HG02884 (cell line): ENCODE measurements at regions not wholly inside any gene's neighbourhood (a gene's known extent, or its start where the extent isn't known, plus 50 kb on each side); places are given as distances from the start of the nearest gene placed in this dataset.
"Not testable (repeated sequence)": the region's sequence is repeated elsewhere in the genome, so short reads cannot be mapped to it uniquely, and the experiment has no call there.

Experiments
- ATAC-seq: cut with Tn5 transposase; IDR thresholded peaks from one replicate; pipeline ENCODE4 v1.9.1; 2021; ENCODE audit warnings: mild to moderate bottlenecking, moderate library complexity; ENCODE audit not compliant: unreplicated experiment

GRCh38 chr7:150098592-150098991, 224.6 kb upstream of the LRRC61 start:
- ATAC-seq = not testable (repeated sequence)

- ATAC-seq = not testable (repeated sequence)
These were observed 221.9 kb upstream of the LRRC61 start for GRCh38 chr7:150101282-150101681.

GRCh38 chr7:150107283-150107682, 215.9 kb upstream of the LRRC61 start:
- not testable (repeated sequence) for ATAC-seq

GRCh38 chr7:150110375-150110820, 212.8 kb upstream of the LRRC61 start:
- not testable (repeated sequence) for ATAC-seq

- ATAC-seq = not testable (repeated sequence)
These were observed 212.3 kb upstream of the LRRC61 start for GRCh38 chr7:150110882-150111281.

GRCh38 chr7:150111373-150112139, 211.6 kb upstream of the LRRC61 start:
- not testable (repeated sequence) for ATAC-seq

- ATAC-seq = not testable (repeated sequence)
These were observed 209.9 kb upstream of the LRRC61 start for GRCh38 chr7:150113301-150113700.

- ATAC-seq = not testable (repeated sequence)
These were observed 208.6 kb upstream of the LRRC61 start for GRCh38 chr7:150114591-150114990.

GRCh38 chr7:150119966-150120365, 203.2 kb upstream of the LRRC61 start:
- not testable (repeated sequence) for ATAC-seq

- not testable (repeated sequence) for ATAC-seq
These were observed 197.3 kb upstream of the LRRC61 start for GRCh38 chr7:150125831-150126230.

GRCh38 chr7:150134451-150134850, 188.7 kb upstream of the LRRC61 start:
- not testable (repeated sequence) for ATAC-seq

- ATAC-seq = not testable (repeated sequence)
These were observed 187.4 kb upstream of the LRRC61 start for GRCh38 chr7:150135620-150136190.

GRCh38 chr7:150139840-150140239, 183.3 kb upstream of the LRRC61 start:
- not testable (repeated sequence) for ATAC-seq

GRCh38 chr7:150141525-150142345, 181.4 kb upstream of the LRRC61 start:
- not testable (repeated sequence) for ATAC-seq

- ATAC-seq = not testable (repeated sequence)
These were observed 177.0 kb upstream of the LRRC61 start for GRCh38 chr7:150146124-150146523.

- ATAC-seq = not testable (repeated sequence)
These were observed 175.6 kb upstream of the LRRC61 start for GRCh38 chr7:150147524-150147923.

GRCh38 chr7:150156015-150156414, 167.1 kb upstream of the LRRC61 start:
- ATAC-seq = not testable (repeated sequence)

- not testable (repeated sequence) for ATAC-seq
These were observed 164.5 kb upstream of the LRRC61 start for GRCh38 chr7:150158696-150159095.

- not testable (repeated sequence) for ATAC-seq
These were observed 153.6 kb upstream of the LRRC61 start for GRCh38 chr7:150169515-150169914.

GRCh38 chr7:150169943-150170490, 153.1 kb upstream of the LRRC61 start:
- ATAC-seq = not testable (repeated sequence)

- ATAC-seq = not testable (repeated sequence)
These were observed 139.6 kb upstream of the LRRC61 start for GRCh38 chr7:150183602-150184001.
